ENCODE measurements at regions not wholly inside any gene's neighbourhood (a gene's known extent, or its start where the extent isn't known, plus 50 kb on each side); places are given as distances from the start of the nearest gene placed in this dataset.

GRCh38 chr21:32135401-32136363 is 143.2 kb downstream of the MIS18A start:
- H3K36me3 Mint-ChIP-seq (ENCODE audit: low read depth), result no peaks in the 10 kb centered on the region
- no peak overlapping the region for H3K27ac Mint-ChIP-seq
- peaks cover 11% of the 10 kb centered on the region for H3K27me3 Mint-ChIP-seq
- H3K4me1 Mint-ChIP-seq, result no peaks in the 10 kb centered on the region
- ATAC-seq (replicated peaks), result no peak
- H3K4me3 Mint-ChIP-seq, result no peak overlapping the region
- no peaks in the 10 kb centered on the region for H3K9me3 Mint-ChIP-seq

- no peak for ATAC-seq (replicated peaks)
- H3K4me1 Mint-ChIP-seq, result no peaks in the 10 kb centered on the region
- no peaks in the 10 kb centered on the region for H3K36me3 Mint-ChIP-seq (ENCODE audit: low read depth)
- peaks cover 11% of the 10 kb centered on the region for H3K27me3 Mint-ChIP-seq
- H3K27ac Mint-ChIP-seq, result no peak overlapping the region
- no peaks in the 10 kb centered on the region for H3K9me3 Mint-ChIP-seq
- H3K4me3 Mint-ChIP-seq, result no peak overlapping the region
Observed at GRCh38 chr21:32134441-32135130, 144.3 kb downstream of the MIS18A start.

- Mint-ChIP-seq H3K36me3 (ENCODE audit: low read depth) (no peaks in the 10 kb centered on the region), H3K9me3 (peaks cover 7% of the 10 kb centered on the region), H3K27me3 (peaks cover 18% of the 10 kb centered on the region), H3K27ac (no peak overlapping the region), H3K4me3 (no peak overlapping the region), H3K4me1 (no peaks in the 10 kb centered on the region)
- ATAC-seq (replicated peaks), result no peak
Observed at GRCh38 chr21:32132881-32133280, 146.0 kb downstream of the MIS18A start.

GRCh38 chr21:32132409-32132808 is 146.4 kb downstream of the MIS18A start:
- peaks cover 10% of the 10 kb centered on the region for H3K9me3 Mint-ChIP-seq
- ATAC-seq (replicated peaks), result no peak
- no peaks in the 10 kb centered on the region for H3K4me1 Mint-ChIP-seq
- peaks cover 15% of the 10 kb centered on the region for H3K27me3 Mint-ChIP-seq
- H3K27ac Mint-ChIP-seq, result no peak overlapping the region
- no peak overlapping the region for H3K4me3 Mint-ChIP-seq
- H3K36me3 Mint-ChIP-seq (ENCODE audit: low read depth), result no peaks in the 10 kb centered on the region

GRCh38 chr21:32131960-32132359 is 146.9 kb downstream of the MIS18A start:
- Mint-ChIP-seq H3K27ac (no peak overlapping the region), H3K27me3 (peaks cover 15% of the 10 kb centered on the region), H3K9me3 (peaks cover 10% of the 10 kb centered on the region), H3K36me3 (ENCODE audit: low read depth) (no peaks in the 10 kb centered on the region), H3K4me1 (no peaks in the 10 kb centered on the region), H3K4me3 (no peak overlapping the region)
- ATAC-seq (replicated peaks), result no peak

GRCh38 chr21:32131164-32131563 is 147.7 kb downstream of the MIS18A start:
- Mint-ChIP-seq H3K9me3 (peaks cover 10% of the 10 kb centered on the region), H3K27ac (no peak overlapping the region), H3K36me3 (ENCODE audit: low read depth) (no peaks in the 10 kb centered on the region), H3K4me3 (no peak overlapping the region), H3K4me1 (no peaks in the 10 kb centered on the region), H3K27me3 (peaks cover 17% of the 10 kb centered on the region)
- ATAC-seq (replicated peaks), result no peak

- Mint-ChIP-seq H3K27me3 (peaks cover 19% of the 10 kb centered on the region), H3K36me3 (ENCODE audit: low read depth) (no peaks in the 10 kb centered on the region), H3K9me3 (peaks cover 10% of the 10 kb centered on the region), H3K4me1 (no peaks in the 10 kb centered on the region), H3K27ac (no peak overlapping the region), H3K4me3 (no peak overlapping the region)
- no peak for ATAC-seq (replicated peaks)
Observed at GRCh38 chr21:32130031-32130891, 148.6 kb downstream of the MIS18A start.

GRCh38 chr21:32127081-32127480 is 151.8 kb downstream of the MIS18A start:
- Mint-ChIP-seq H3K4me1 (no peaks in the 10 kb centered on the region), H3K36me3 (ENCODE audit: low read depth) (no peaks in the 10 kb centered on the region)
- no peak for ATAC-seq (replicated peaks)

GRCh38 chr21:32122082-32122481 is 156.8 kb downstream of the MIS18A start:
- Mint-ChIP-seq H3K4me3 (no peak overlapping the region), H3K36me3 (ENCODE audit: low read depth) (no peaks in the 10 kb centered on the region), H3K9me3 (no peaks in the 10 kb centered on the region), H3K27ac (no peak overlapping the region), H3K4me1 (no peaks in the 10 kb centered on the region), H3K27me3 (peaks cover 34% of the 10 kb centered on the region)
- ATAC-seq (replicated peaks), result no peak

More at GRCh38 chr21:32127081-32127480, 151.8 kb downstream of the MIS18A start:
- H3K27ac Mint-ChIP-seq, result no peak overlapping the region
- no peak overlapping the region for H3K4me3 Mint-ChIP-seq
- H3K27me3 Mint-ChIP-seq, result peaks cover 36% of the 10 kb centered on the region
- H3K9me3 Mint-ChIP-seq, result peaks cover 10% of the 10 kb centered on the region

- H3K4me1 Mint-ChIP-seq, result no peaks in the 10 kb centered on the region
- no peak for ATAC-seq (replicated peaks)
- no peak overlapping the region for H3K4me3 Mint-ChIP-seq
- no peak overlapping the region for H3K27ac Mint-ChIP-seq
- H3K36me3 Mint-ChIP-seq (ENCODE audit: low read depth), result no peaks in the 10 kb centered on the region
- H3K9me3 Mint-ChIP-seq, result no peaks in the 10 kb centered on the region
- peaks cover 26% of the 10 kb centered on the region for H3K27me3 Mint-ChIP-seq
Observed at GRCh38 chr21:32120230-32120629, 158.6 kb downstream of the MIS18A start.

- ATAC-seq (replicated peaks), result no peak
- no peaks in the 10 kb centered on the region for H3K36me3 Mint-ChIP-seq (ENCODE audit: low read depth)
- no peaks in the 10 kb centered on the region for H3K4me1 Mint-ChIP-seq
- H3K27ac Mint-ChIP-seq, result no peak overlapping the region
- peaks cover 26% of the 10 kb centered on the region for H3K27me3 Mint-ChIP-seq
- no peak overlapping the region for H3K4me3 Mint-ChIP-seq
- H3K9me3 Mint-ChIP-seq, result no peaks in the 10 kb centered on the region
Observed at GRCh38 chr21:32119811-32120210, 159.0 kb downstream of the MIS18A start.

GRCh38 chr21:32119389-32119788 is 159.5 kb downstream of the MIS18A start:
- Mint-ChIP-seq H3K9me3 (no peaks in the 10 kb centered on the region), H3K27me3 (peaks cover 23% of the 10 kb centered on the region), H3K36me3 (ENCODE audit: low read depth) (no peaks in the 10 kb centered on the region), H3K4me1 (no peaks in the 10 kb centered on the region), H3K4me3 (no peak overlapping the region), H3K27ac (no peak overlapping the region)
- ATAC-seq (replicated peaks), result no peak

GRCh38 chr21:32114419-32115035 is 164.3 kb downstream of the MIS18A start:
- H3K27me3 Mint-ChIP-seq, result peaks cover 8% of the 10 kb centered on the region
- H3K27ac Mint-ChIP-seq, result no peak overlapping the region
- H3K36me3 Mint-ChIP-seq (ENCODE audit: low read depth), result no peaks in the 10 kb centered on the region
- H3K4me1 Mint-ChIP-seq, result no peaks in the 10 kb centered on the region
- no peak overlapping the region for H3K4me3 Mint-ChIP-seq
- ATAC-seq (replicated peaks), result no peak
- H3K9me3 Mint-ChIP-seq, result no peaks in the 10 kb centered on the region

GRCh38 chr21:32113486-32113885 is 165.4 kb downstream of the MIS18A start:
- no peak overlapping the region for H3K27ac Mint-ChIP-seq
- no peaks in the 10 kb centered on the region for H3K36me3 Mint-ChIP-seq (ENCODE audit: low read depth)
- H3K27me3 Mint-ChIP-seq, result peaks cover 5% of the 10 kb centered on the region
- H3K4me3 Mint-ChIP-seq, result no peak overlapping the region
- no peaks in the 10 kb centered on the region for H3K4me1 Mint-ChIP-seq
- ATAC-seq (replicated peaks), result no peak
- H3K9me3 Mint-ChIP-seq, result no peaks in the 10 kb centered on the region

Data from activated T-helper 17 cell treated with anti-CD3 and anti-CD28 coated beads, Interleukin-2, amount 50 U/mL, for 72 hours (primary cell).